GM18519 (cell line): ENCODE measurements at regions not wholly inside any gene's neighbourhood (a gene's known extent, or its start where the extent isn't known, plus 50 kb on each side); places are given as distances from the start of the nearest gene placed in this dataset.
"Not testable (repeated sequence)": the region's sequence is repeated elsewhere in the genome, so short reads cannot be mapped to it uniquely, and the experiment has no call there.

Experiments used
- ATAC-seq: cut with Tn5 transposase; IDR thresholded peaks from one replicate; pipeline ENCODE4 v1.9.1; 2021; ENCODE audit warnings: mild to moderate bottlenecking, moderate library complexity; ENCODE audit not compliant: unreplicated experiment, low FRiP score

- no peak for ATAC-seq
These were observed 109.2 kb upstream of the CXCL13 start for GRCh38 chr4:77496457-77496856.

- ATAC-seq: no peak
These were observed 104.8 kb upstream of the CXCL13 start for GRCh38 chr4:77500801-77501200.

GRCh38 chr4:77501240-77501639, 104.4 kb upstream of the CXCL13 start:
- ATAC-seq: no peak

- no peak for ATAC-seq
These were observed 103.8 kb upstream of the CXCL13 start for GRCh38 chr4:77501851-77502250.

DNA sequence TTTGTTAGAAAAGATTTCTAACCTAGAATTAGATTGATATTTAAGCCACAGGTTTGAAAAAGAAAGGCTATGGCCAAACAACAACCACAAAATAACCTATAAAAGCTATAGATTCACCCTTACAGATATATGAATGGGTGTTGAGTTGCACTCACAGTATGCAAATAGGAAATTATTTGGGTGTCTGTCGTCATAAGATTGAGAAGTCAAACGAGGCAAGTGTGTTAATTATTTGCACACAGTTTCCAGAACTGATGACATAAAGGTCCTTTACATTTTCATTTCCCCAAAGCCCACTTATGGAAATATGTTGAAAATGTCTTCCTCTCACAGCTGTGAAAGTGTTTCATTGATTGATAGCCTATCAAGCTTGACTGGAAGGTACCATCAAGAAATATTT, 101.2 kb upstream of the CXCL13 start:
- no peak for ATAC-seq

DNA sequence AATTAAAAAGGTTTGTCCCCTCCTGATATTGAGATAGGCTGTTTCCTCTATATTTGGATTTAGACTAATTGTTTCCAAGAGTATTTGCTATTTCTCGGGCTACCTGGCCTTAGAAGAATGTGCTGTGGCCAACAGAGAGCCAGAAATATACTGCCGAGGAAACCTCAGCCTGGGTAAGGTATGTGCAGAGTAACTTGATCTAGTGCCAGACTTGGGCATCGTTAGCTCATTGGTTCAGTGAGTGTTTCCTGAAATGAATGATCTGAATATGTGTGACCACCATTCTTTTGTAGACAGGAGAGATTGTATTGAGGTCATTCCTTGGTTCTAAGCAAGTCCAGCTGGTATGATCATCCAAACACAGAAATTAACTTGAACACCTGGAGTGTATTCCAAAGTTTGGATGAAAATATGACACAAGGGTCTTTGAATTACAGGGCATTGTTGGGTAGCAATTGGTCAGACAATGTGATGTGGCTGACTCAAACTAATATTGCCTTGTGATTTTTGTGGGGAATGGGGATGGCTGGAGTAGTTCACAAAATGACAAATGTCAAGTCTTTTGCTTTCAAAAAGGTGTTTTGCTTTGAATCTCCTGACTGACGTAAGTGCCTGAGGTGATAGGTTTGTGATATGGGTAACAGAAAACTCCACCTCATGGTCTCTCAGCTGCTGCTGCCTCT, 100.2 kb upstream of the CXCL13 start:
- no peak for ATAC-seq

GRCh38 chr4:77505958-77506319, 99.7 kb upstream of the CXCL13 start:
- ATAC-seq: no peak

DNA sequence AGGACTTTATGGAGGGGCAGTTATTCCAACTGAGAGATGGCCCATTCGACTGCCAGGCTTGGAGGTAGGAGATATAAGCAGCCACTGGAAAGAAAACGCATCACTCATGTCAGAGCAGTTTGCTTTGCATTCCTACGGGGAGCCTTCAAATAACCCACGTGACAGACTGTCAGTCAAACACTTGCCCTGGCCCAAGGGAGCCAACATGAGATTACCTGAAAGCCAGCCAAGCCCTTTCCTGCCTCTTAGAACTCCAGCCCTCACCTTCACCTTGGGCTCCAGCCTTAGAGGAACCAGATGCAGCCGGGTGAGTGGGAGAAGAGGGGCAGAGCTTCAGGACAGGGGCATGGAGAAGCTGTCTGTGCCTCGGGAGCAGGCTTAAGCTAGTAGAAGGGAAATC, 95.3 kb upstream of the CXCL13 start:
- ATAC-seq: no peak

- ATAC-seq: no peak
These were observed 80.1 kb upstream of the CXCL13 start for GRCh38 chr4:77525538-77525937.

DNA sequence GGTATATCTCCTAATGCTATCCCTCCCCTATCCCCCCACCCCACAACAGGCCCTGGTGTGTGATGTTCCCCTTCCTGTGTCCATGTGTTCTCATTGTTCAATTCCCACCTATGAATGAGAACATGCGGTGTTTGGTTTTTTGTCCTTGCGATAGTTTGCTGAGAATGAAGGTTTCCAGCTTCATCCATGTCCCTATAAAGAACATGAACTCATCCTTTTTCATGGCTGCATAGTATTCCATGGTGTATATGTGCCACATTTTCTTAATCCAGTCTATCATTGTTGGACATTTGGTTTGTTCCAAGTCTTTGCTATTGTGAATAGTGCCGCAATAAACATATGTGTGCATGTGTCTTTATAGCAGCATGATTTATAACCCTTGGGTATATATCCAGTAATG, 77.7 kb upstream of the CXCL13 start:
- not testable (repeated sequence) for ATAC-seq

GRCh38 chr4:77538144-77538543, 67.5 kb upstream of the CXCL13 start:
- no peak for ATAC-seq

DNA sequence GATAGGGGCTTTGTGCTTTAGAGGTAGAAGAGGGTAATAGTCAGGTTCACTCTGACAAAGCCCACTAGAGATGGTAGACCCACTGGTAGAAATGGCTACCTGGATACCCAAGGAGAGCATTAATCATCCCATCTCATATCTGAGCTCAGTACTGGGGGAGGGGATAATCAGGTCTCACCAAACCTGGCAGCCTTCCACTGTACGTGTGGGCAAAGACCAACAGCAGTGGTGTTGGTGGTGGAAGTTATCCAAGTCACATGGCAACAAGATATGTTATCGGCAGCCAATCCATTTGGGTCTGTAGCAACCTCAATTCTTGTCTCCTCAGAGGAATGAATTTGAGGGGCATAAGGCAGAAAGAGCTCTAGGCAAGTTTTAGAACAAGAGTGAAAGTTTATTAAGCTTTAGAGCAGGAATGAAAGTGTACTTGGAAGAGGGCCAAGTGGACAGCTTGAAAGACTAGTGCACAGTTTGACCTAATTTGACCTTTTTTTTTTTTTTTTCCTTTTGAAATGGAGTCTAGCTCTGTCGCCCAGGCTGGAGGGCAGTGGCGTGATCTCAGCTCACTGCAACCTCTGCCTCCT, 67.0 kb upstream of the CXCL13 start:
- no peak for ATAC-seq
